ENCODE measurements at regions not wholly inside any gene's neighbourhood (a gene's known extent, or its start where the extent isn't known, plus 50 kb on each side); places are given as distances from the start of the nearest gene placed in this dataset.
"Not testable (repeated sequence)": the region's sequence is repeated elsewhere in the genome, so short reads cannot be mapped to it uniquely, and the experiment has no call there.

GRCh38 chr1:192418552-192419285 lies 101.9 kb downstream of the RGS21 start:
- no peak for DNase-seq (ENCODE audit: low spot score)

GRCh38 chr1:192430644-192431043 lies 113.9 kb downstream of the RGS21 start:
- no peak for DNase-seq (ENCODE audit: low spot score)

- no peak for DNase-seq (ENCODE audit: low spot score)
Observed at GRCh38 chr1:192435704-192436103, 118.9 kb downstream of the RGS21 start.

GRCh38 chr1:192436441-192437078 lies 119.8 kb downstream of the RGS21 start:
- no peak for DNase-seq (ENCODE audit: low spot score)

- DNase-seq (ENCODE audit: low spot score): no peak
Observed at GRCh38 chr1:192438737-192439136, 121.9 kb downstream of the RGS21 start.

GRCh38 chr1:192439373-192440025 lies 122.7 kb downstream of the RGS21 start:
- no peak for DNase-seq (ENCODE audit: low spot score)

GRCh38 chr1:192441492-192441891 lies 124.7 kb downstream of the RGS21 start:
- no peak for DNase-seq (ENCODE audit: low spot score)

- no peak for DNase-seq (ENCODE audit: low spot score)
Observed at GRCh38 chr1:192442736-192443135, 125.9 kb downstream of the RGS21 start.

GRCh38 chr1:192443616-192444015 lies 126.8 kb downstream of the RGS21 start:
- no peak for DNase-seq (ENCODE audit: low spot score)

- no peak for DNase-seq (ENCODE audit: low spot score)
Observed at GRCh38 chr1:192445241-192445640, 128.4 kb downstream of the RGS21 start.

- peak; percentile 30 for DNase-seq (ENCODE audit: low spot score)
Observed at GRCh38 chr1:192445839-192446489, 129.2 kb downstream of the RGS21 start.

- no peak for DNase-seq (ENCODE audit: low spot score)
Observed at GRCh38 chr1:192448026-192448578, 127.5 kb upstream of the RGS1 start.

- DNase-seq (ENCODE audit: low spot score): no peak
Observed at GRCh38 chr1:192453360-192453992, 122.1 kb upstream of the RGS1 start.

GRCh38 chr1:192459467-192459866 lies 116.1 kb upstream of the RGS1 start:
- DNase-seq (ENCODE audit: low spot score): no peak

GRCh38 chr1:192461684-192462083 lies 113.9 kb upstream of the RGS1 start:
- DNase-seq (ENCODE audit: low spot score): no peak

GRCh38 chr1:192462616-192463015 lies 113.0 kb upstream of the RGS1 start:
- DNase-seq (ENCODE audit: low spot score): no peak

GRCh38 chr1:192463661-192464060 lies 111.9 kb upstream of the RGS1 start:
- no peak for DNase-seq (ENCODE audit: low spot score)

- DNase-seq (ENCODE audit: low spot score): not testable (repeated sequence)
Observed at GRCh38 chr1:192465221-192465620, 110.4 kb upstream of the RGS1 start.

GRCh38 chr1:192474080-192474683 lies 101.4 kb upstream of the RGS1 start:
- DNase-seq (ENCODE audit: low spot score): peak; percentile 37

GRCh38 chr1:192475329-192475728 lies 100.2 kb upstream of the RGS1 start:
- no peak for DNase-seq (ENCODE audit: low spot score)

- DNase-seq (ENCODE audit: low spot score): no peak
Observed at GRCh38 chr1:192475970-192476369, 99.6 kb upstream of the RGS1 start.

Data from globus pallidus (tissue), 1 donor.